Left lung (tissue), 4 donors: ENCODE measurements at regions not wholly inside any gene's neighbourhood (a gene's known extent, or its start where the extent isn't known, plus 50 kb on each side); places are given as distances from the start of the nearest gene placed in this dataset.
A peak's percentile ranks its signal among the peaks of the same experiment; 100 is the strongest.

Experiments
- ATAC-seq: fragments of 200-7000 bp; cut with Tn5 transposase; one replicate; pipeline ENCODE4 v1.9.1; 2020; ENCODE audit warnings: moderate library complexity
- DNase-seq, 4 donors: peaks; one replicate each; pipeline ENCODE4 v3.0.0-alpha.2; 2013 to 2020
- H3K27ac ChIP-seq, 2 donors: fragments of 200-600 bp; sonication (generic) in 1 of 2; one replicate each; pipeline versions ENCODE4 v1.5.0 to v1.8.0; 2020 to 2021
- H3K27me3 ChIP-seq, 2 donors: fragments of 200-600 bp; sonication (generic) in 1 of 2; one replicate each; pipeline versions ENCODE4 v1.5.0 to v1.8.0; 2020 to 2021
- H3K36me3 ChIP-seq, 2 donors: fragments of 200-600 bp; sonication (generic) in 1 of 2; one replicate each; pipeline versions ENCODE4 v1.5.0 to v1.8.0; 2020 to 2021
- H3K4me1 ChIP-seq, 2 donors: fragments of 200-600 bp; one replicate each; pipeline ENCODE4 v1.8.0; 2021
- H3K4me3 ChIP-seq, 2 donors: fragments of 200-600 bp; sonication (generic) in 1 of 2; one replicate each; pipeline versions ENCODE4 v1.5.0 to v1.8.0; 2020 to 2021; ENCODE audit warnings: mild to moderate bottlenecking in 1 of 2
- H3K9me3 ChIP-seq, 2 donors: fragments of 200-600 bp; sonication (generic) in 1 of 2; one replicate each; pipeline versions ENCODE4 v1.5.0 to v1.8.0; 2020 to 2021
- CTCF ChIP-seq, 2 donors: fragments of 200-600 bp; sonication (generic) in 1 of 2; IDR thresholded peaks; one replicate each; pipeline versions ENCODE4 v1.5.0 to v1.8.0; 2021; ENCODE audit warnings: antibody characterized with exemption in 2 of 2
- intact Hi-C, 2 donors: fragments of 100-400 bp; cut with DNase I; formaldehyde crosslinking; loops; one replicate each; pipeline versions ENCODE4 v1.11.2 to v1.14.2; 2022
- microRNA-seq, 2 donors: library from miRNA; unstranded; fragments of <30 nt; microRNA quantifications; one replicate each; pipeline ENCODE4, GENCODE V29; 2019
- donor health status: DM: no; HTN: yes; CAD: no.
- donor health status: DM: no; HTN: no; CAD: no.

- peak in 1 of 4 donors; percentile 76 for DNase-seq
Observed at GRCh38 chr16:85561248-85562092, 51.7 kb upstream of the GSE1 start.

DNA sequence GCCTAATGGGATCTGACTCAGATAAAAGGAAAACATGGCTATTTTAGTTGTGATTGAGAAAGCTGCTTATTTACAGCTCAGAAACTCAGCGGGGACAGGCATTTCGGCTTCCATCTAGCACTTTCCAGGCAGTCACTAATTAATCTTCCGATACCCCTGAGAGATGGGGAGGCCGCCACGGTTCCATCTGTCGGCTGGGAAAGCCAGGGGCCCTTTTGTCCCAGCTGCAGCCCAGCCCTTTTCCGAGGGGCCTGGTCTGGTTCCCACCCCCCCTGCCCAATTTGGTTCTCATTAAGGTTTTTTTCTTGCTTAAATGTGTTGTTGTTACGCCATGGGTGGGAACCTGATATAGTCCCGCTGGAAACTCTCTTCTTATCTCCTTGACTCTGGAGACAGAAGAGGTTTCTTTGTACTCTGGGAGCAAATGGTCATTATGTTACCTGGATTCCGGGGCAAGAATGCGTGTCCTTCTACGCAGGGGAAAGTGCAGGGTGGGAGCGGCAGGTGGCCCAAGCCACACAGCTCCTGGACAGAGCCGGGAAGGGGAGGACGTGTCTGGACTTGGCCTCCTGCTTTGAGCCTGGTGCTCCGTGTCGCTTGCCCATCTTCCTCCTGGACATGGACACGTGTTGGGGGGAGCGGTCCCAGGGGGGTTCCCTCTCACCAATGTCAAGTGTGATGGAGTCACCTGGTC, 50.9 kb upstream of the GSE1 start:
- Histone ChIP-seq H3K36me3 (no peaks in the 10 kb centered on the region), H3K27ac (peak overlapping the region in 1 of 2 donors; percentile 41), H3K9me3 (no peaks in the 10 kb centered on the region), H3K4me1 (peaks cover 29 to 95% of the 10 kb centered on the region in 2 donors), H3K4me3 (no peak overlapping the region), H3K27me3 (no peaks in the 10 kb centered on the region)
- ATAC-seq (no peak), DNase-seq (peak in 1 of 4 donors; percentile 59)
- intact Hi-C loops: no loop called here
- TF ChIP-seq CTCF (IDR thresholded peaks at IDR 0.05): no peak

More at GRCh38 chr16:85561248-85562092, 51.7 kb upstream of the GSE1 start:
- no peaks in the 10 kb centered on the region for H3K9me3 ChIP-seq
- no peak for ATAC-seq
- TF ChIP-seq CTCF (IDR thresholded peaks at IDR 0.05): no peak
- no peak overlapping the region for H3K4me3 ChIP-seq
- H3K27ac ChIP-seq: peak overlapping the region in 1 of 2 donors; percentile 41
- H3K36me3 ChIP-seq: no peaks in the 10 kb centered on the region
- peaks cover 29 to 95% of the 10 kb centered on the region in 2 donors for H3K4me1 ChIP-seq
- no peaks in the 10 kb centered on the region for H3K27me3 ChIP-seq
- intact Hi-C loops: no loop called here

GRCh38 chr16:85563034-85563433, 50.1 kb upstream of the GSE1 start:
- no peak for ATAC-seq
- Histone ChIP-seq H3K4me3 (no peak overlapping the region), H3K9me3 (no peaks in the 10 kb centered on the region), H3K27me3 (no peaks in the 10 kb centered on the region), H3K4me1 (peaks cover 31 to 95% of the 10 kb centered on the region in 2 donors), H3K27ac (peak overlapping the region; percentile 59 to 74), H3K36me3 (no peaks in the 10 kb centered on the region)
- DNase-seq: no peak
- intact Hi-C loops: no loop called here
- TF ChIP-seq CTCF (IDR thresholded peaks at IDR 0.05): no peak

Small RNAs in the stretch of these regions (microRNA-seq; reads per million reads assigned to microRNA genes)
- gene MIR5093: 0 reads per million in 2 donors
